Daoy (cell line): ENCODE measurements at regions not wholly inside any gene's neighbourhood (a gene's known extent, or its start where the extent isn't known, plus 50 kb on each side); places are given as distances from the start of the nearest gene placed in this dataset.

ENCODE experiments used
- DNase-seq: peaks from one replicate; pipeline ENCODE4 v3.0.0-alpha.2; 2015; ENCODE audit warnings: low read depth

- no peak for DNase-seq
Measured at GRCh38 chr4:80124246-80125211, 51.5 kb upstream of the ANTXR2 start.
